SK-N-SH (cell line): ENCODE measurements at regions not wholly inside any gene's neighbourhood (a gene's known extent, or its start where the extent isn't known, plus 50 kb on each side); places are given as distances from the start of the nearest gene placed in this dataset.

Source experiments
- CTCF ChIA-PET: fragments of 300-600, 350-600 bp; formaldehyde crosslinking; extraction: SDS; loops from one replicate; lab custom pipeline; 2021; lab: Yijun Ruan, JAX
- POLR2A ChIA-PET: fragments of 350-600 bp; sonication (Branson Sonifier 250); formaldehyde crosslinking; extraction: SDS; loops from one replicate; lab custom pipeline; 2020; ENCODE audit warnings: antibody characterized with exemption, inconsistent platforms; lab: Yijun Ruan, JAX
- DNase-seq: peaks from one replicate; pipeline ENCODE4 v3.0.0; 2012
- H2AFZ ChIP-seq: fragments of 200-600 bp; sonication (generic); 2 replicates; pipeline ENCODE4 v1.8.1; 2016; ENCODE audit warnings: antibody characterized with exemption, mild to moderate bottlenecking, low read depth
- H3F3A ChIP-seq: fragments of 200-600 bp; sonication (generic); replicated peaks from 2 replicates; pipeline ENCODE3; 2016; ENCODE audit warnings: antibody characterized with exemption, mild to moderate bottlenecking; ENCODE audit not compliant: insufficient read depth
- H3K27ac ChIP-seq, 2 experiments: fragments of 200-500 bp in 1 of 2; fragments of 200-600 bp in 1 of 2; sonication (Bioruptor generic) in 1 of 2; sonication (generic), shearing (Covaris generic) in 1 of 2; 2 replicates each; pipeline versions ENCODE4 v1.5.1 to v1.6.1; 2014 to 2016; ENCODE audit warnings: low read depth in 2 of 2, inconsistent platforms in 1 of 2, low read length in 1 of 2, mild to moderate bottlenecking in 1 of 2, mixed read lengths in 1 of 2
- H3K27me3 ChIP-seq: fragments of 200-600 bp; sonication (generic), shearing (Covaris generic); 2 replicates; pipeline ENCODE4 v1.6.1; 2016; ENCODE audit warnings: mixed run types; ENCODE audit not compliant: insufficient read depth
- H3K36me3 ChIP-seq, 2 experiments: fragments of 200-500 bp in 1 of 2; fragments of 200-600 bp in 1 of 2; sonication (Bioruptor generic) in 1 of 2; sonication (generic) in 1 of 2; replicated peaks in 1 of 2; 2 replicates each; pipeline versions ENCODE3 to v1.5.1; 2014 to 2016; ENCODE audit warnings: low read length in 1 of 2, mild to moderate bottlenecking in 1 of 2; ENCODE audit not compliant: insufficient read depth in 2 of 2, control insufficient read depth in 1 of 2
- H3K4me1 ChIP-seq, 2 experiments: fragments of 200-500 bp in 1 of 2; fragments of 200-600 bp in 1 of 2; sonication (Bioruptor generic) in 1 of 2; sonication (generic), shearing (Covaris generic) in 1 of 2; 2 replicates each; pipeline versions ENCODE4 v1.5.1 to v1.6.1; 2014 to 2016; ENCODE audit warnings: low read depth in 1 of 2, low read length in 1 of 2, mixed run types in 1 of 2; ENCODE audit not compliant: insufficient read depth in 2 of 2, control insufficient read depth in 1 of 2
- H3K4me2 ChIP-seq: fragments of 200-600 bp; sonication (generic), shearing (Covaris generic); 2 replicates; pipeline ENCODE4 v1.6.1; 2017; ENCODE audit warnings: mixed run types
- H3K4me3 ChIP-seq, 2 experiments: fragments of 200-500 bp in 1 of 2; fragments of 200-600 bp in 1 of 2; sonication (Bioruptor generic) in 1 of 2; sonication (generic), shearing (Covaris generic) in 1 of 2; 2 replicates each; pipeline versions ENCODE4 v1.5.1 to v1.8.1; 2014 to 2016; ENCODE audit warnings: low read depth in 2 of 2, inconsistent platforms in 1 of 2, low read length in 1 of 2, mild to moderate bottlenecking in 1 of 2, mixed read lengths in 1 of 2, moderate library complexity in 1 of 2
- H3K79me2 ChIP-seq: fragments of 200-600 bp; sonication (generic); 2 replicates; pipeline ENCODE4 v1.8.1; 2017; ENCODE audit warnings: mild to moderate bottlenecking; ENCODE audit not compliant: insufficient read depth
- H3K9ac ChIP-seq: fragments of 200-600 bp; sonication (generic); 2 replicates; pipeline ENCODE4 v1.6.1; 2017; ENCODE audit warnings: mixed run types
- H3K9me2 ChIP-seq: fragments of 200-600 bp; sonication (generic); 2 replicates; pipeline ENCODE4 v1.6.1; 2017; ENCODE audit warnings: mixed run types
- H3K9me3 ChIP-seq: fragments of 200-600 bp; sonication (generic); 2 replicates; pipeline ENCODE4 v1.6.1; 2017; ENCODE audit warnings: mixed run types, mild to moderate bottlenecking, moderate library complexity
- H4K20me1 ChIP-seq: fragments of 200-600 bp; sonication (generic); 2 replicates; pipeline ENCODE4 v1.6.1; 2017; ENCODE audit warnings: mild to moderate bottlenecking, mixed run types; ENCODE audit not compliant: insufficient read depth
- EP300 ChIP-seq, 2 experiments: IDR thresholded peaks; 2 replicates each; pipeline versions ENCODE4 v1.4.0 to v1.6.1; 2012; ENCODE audit warnings: borderline replicate concordance in 1 of 2, low read depth in 1 of 2, low read length in 1 of 2
- EZH2phosphoT487 ChIP-seq: fragments of 200-600 bp; sonication (generic); IDR thresholded peaks from 2 replicates; pipeline ENCODE4 v1.6.1; 2017; ENCODE audit warnings: low read depth, mixed run types, mild to moderate bottlenecking, antibody characterized with exemption, moderate library complexity, borderline replicate concordance
- GATA2 ChIP-seq: sonication (generic); formaldehyde crosslinking; IDR thresholded peaks from 2 replicates; pipeline ENCODE4 v1.5.0; 2020; ENCODE audit warnings: mild to moderate bottlenecking, missing genetic modification reagents
- JUND ChIP-seq: IDR thresholded peaks from 2 replicates; pipeline ENCODE4 v1.4.0; 2012
- MEF2A ChIP-seq: IDR thresholded peaks from 2 replicates; pipeline ENCODE4 v1.4.0; 2012; ENCODE audit warnings: low read depth, borderline replicate concordance
- MXI1 ChIP-seq: IDR thresholded peaks from 2 replicates; pipeline ENCODE4 v1.6.1; 2012; ENCODE audit warnings: mild to moderate bottlenecking, low read depth, low read length, improper control_type of control experiment
- NRF1 ChIP-seq: IDR thresholded peaks from 2 replicates; pipeline ENCODE4 v1.6.1; 2012; ENCODE audit warnings: low read depth, mild to moderate bottlenecking, low read length
- POLR2AphosphoS5 ChIP-seq: IDR thresholded peaks from 2 replicates; pipeline ENCODE4 v1.6.1; 2012; ENCODE audit warnings: low read depth, low read length
- RAD21 ChIP-seq: IDR thresholded peaks from 2 replicates; pipeline ENCODE4 v1.6.1; 2012; ENCODE audit warnings: mild to moderate bottlenecking, low read length
- RCOR1 ChIP-seq: fragments of 150-350 bp; IDR thresholded peaks from 2 replicates; pipeline ENCODE4 v1.6.1; 2017; ENCODE audit warnings: antibody characterized with exemption, low read length
- SIN3A ChIP-seq: IDR thresholded peaks from 2 replicates; pipeline ENCODE4 v1.6.1; 2012; ENCODE audit warnings: low read depth, mild to moderate bottlenecking, low read length, moderate library complexity, borderline replicate concordance
- TEAD4 ChIP-seq: IDR thresholded peaks from 2 replicates; pipeline ENCODE4 v1.4.0; 2012; ENCODE audit warnings: mild to moderate bottlenecking, borderline replicate concordance; ENCODE audit not compliant: insufficient read depth
- WGBS: methylation state at CpG from one replicate; pipeline ENCODE4 v1.1.6; 2017; ENCODE audit warnings: low lambda C conversion rate; 5-methylcytosine and 5-hydroxymethylcytosine counted together
- TF ChIP-seq, protein P1 (sequence below): fragments of 150-350 bp; IDR thresholded peaks from 2 replicates; pipeline ENCODE4 v1.6.1; 2017; ENCODE audit warnings: antibody characterized with exemption, low read length, low read depth, borderline replicate concordance
- TF ChIP-seq, protein P2 (sequence below): fragments of 150-350 bp; IDR thresholded peaks from 2 replicates; pipeline ENCODE4 v1.6.1; 2016; ENCODE audit warnings: mild to moderate bottlenecking, low read depth, low read length
- TF ChIP-seq, protein P3 (sequence below): IDR thresholded peaks from 2 replicates; pipeline ENCODE4 v1.6.1; 2012; ENCODE audit warnings: mild to moderate bottlenecking, low read depth, low read length, moderate library complexity
- TF ChIP-seq, protein P4 (sequence below): fragments of 200-600 bp; sonication (generic); IDR thresholded peaks from 2 replicates; pipeline ENCODE4 v1.6.1; 2017; ENCODE audit warnings: antibody characterized with exemption, mild to moderate bottlenecking, moderate library complexity
- TF ChIP-seq, protein P5 (sequence below): IDR thresholded peaks from 2 replicates; pipeline ENCODE4; 2012
- TF ChIP-seq, protein P6 (sequence below): IDR thresholded peaks from 2 replicates; pipeline ENCODE4 v1.4.0; 2012; ENCODE audit warnings: low read depth, borderline replicate concordance

DNA sequence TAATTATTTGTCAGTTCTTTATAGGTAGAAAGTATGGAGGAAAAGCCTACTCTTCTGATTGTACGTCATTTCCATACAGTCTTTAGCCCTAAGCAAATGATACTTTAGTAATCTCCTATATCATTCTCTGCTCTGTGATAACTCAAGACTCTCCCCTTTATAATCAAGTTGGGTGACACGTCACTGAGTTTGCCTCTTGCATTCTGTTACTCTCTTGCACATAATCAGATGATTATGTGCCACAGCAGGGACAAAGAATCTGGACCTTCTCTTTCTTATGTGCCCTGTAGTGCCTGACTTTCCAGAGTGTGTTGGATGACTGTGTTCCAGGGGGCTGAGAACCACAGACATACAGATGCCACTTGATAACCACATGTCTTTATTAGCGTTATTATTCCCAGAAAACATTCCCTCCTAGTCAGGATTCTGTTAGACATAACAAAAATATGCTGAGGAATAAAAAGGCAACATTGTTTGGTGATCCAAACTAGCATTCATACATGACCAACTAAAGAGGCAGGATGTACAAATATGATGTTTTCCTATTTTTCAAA is 116.4 kb upstream of the HGF start (continued):
- TF ChIP-seq, protein P1, sequence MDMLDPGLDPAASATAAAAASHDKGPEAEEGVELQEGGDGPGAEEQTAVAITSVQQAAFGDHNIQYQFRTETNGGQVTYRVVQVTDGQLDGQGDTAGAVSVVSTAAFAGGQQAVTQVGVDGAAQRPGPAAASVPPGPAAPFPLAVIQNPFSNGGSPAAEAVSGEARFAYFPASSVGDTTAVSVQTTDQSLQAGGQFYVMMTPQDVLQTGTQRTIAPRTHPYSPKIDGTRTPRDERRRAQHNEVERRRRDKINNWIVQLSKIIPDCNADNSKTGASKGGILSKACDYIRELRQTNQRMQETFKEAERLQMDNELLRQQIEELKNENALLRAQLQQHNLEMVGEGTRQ, result no peak
- peak; percentile 27; the same call in 1 of the 2 replicates for TF ChIP-seq MXI1
- TF ChIP-seq POLR2AphosphoS5, result no peak
- TF ChIP-seq EP300 (IDR thresholded peaks at IDR 0.05; ENCODE audit: borderline replicate concordance in 1 of 2, low read depth in 1 of 2, low read length in 1 of 2), result peak in 1 of 2 experiments; percentile 52; a peak in 1 of 4 replicates

DNA sequence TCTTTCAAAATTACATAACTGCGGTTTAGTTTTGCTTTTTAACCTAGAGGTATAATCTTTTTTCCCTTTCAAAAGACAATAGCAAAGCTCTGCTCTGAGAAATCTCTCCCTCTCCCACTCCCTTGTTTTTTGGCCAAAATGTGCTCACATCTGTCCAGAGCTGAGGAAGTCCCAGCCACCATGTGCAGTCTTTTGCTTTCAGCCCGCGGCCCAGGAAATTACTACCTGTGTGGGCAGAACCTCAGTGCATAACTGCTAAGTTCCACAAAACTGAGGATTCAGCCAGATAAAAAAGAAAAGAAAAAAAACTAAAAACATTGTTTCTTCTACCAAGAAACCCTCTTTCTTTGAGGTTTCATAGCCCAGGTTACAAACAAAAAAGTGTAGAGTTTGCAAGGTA is 115.0 kb upstream of the HGF start:
- H4K20me1 ChIP-seq, result no peaks in the 10 kb centered on the region
- no peak overlapping the region for H3K4me2 ChIP-seq
- POLR2A ChIA-PET, result no interaction called here
- no peak for DNase-seq
- H3K27ac ChIP-seq, result no peak overlapping the region
- TF ChIP-seq RCOR1, result no peak
- TF ChIP-seq SIN3A, result no peak
- TF ChIP-seq, protein P2, sequence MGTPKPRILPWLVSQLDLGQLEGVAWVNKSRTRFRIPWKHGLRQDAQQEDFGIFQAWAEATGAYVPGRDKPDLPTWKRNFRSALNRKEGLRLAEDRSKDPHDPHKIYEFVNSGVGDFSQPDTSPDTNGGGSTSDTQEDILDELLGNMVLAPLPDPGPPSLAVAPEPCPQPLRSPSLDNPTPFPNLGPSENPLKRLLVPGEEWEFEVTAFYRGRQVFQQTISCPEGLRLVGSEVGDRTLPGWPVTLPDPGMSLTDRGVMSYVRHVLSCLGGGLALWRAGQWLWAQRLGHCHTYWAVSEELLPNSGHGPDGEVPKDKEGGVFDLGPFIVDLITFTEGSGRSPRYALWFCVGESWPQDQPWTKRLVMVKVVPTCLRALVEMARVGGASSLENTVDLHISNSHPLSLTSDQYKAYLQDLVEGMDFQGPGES, result no peak
- TF ChIP-seq, protein P3, sequence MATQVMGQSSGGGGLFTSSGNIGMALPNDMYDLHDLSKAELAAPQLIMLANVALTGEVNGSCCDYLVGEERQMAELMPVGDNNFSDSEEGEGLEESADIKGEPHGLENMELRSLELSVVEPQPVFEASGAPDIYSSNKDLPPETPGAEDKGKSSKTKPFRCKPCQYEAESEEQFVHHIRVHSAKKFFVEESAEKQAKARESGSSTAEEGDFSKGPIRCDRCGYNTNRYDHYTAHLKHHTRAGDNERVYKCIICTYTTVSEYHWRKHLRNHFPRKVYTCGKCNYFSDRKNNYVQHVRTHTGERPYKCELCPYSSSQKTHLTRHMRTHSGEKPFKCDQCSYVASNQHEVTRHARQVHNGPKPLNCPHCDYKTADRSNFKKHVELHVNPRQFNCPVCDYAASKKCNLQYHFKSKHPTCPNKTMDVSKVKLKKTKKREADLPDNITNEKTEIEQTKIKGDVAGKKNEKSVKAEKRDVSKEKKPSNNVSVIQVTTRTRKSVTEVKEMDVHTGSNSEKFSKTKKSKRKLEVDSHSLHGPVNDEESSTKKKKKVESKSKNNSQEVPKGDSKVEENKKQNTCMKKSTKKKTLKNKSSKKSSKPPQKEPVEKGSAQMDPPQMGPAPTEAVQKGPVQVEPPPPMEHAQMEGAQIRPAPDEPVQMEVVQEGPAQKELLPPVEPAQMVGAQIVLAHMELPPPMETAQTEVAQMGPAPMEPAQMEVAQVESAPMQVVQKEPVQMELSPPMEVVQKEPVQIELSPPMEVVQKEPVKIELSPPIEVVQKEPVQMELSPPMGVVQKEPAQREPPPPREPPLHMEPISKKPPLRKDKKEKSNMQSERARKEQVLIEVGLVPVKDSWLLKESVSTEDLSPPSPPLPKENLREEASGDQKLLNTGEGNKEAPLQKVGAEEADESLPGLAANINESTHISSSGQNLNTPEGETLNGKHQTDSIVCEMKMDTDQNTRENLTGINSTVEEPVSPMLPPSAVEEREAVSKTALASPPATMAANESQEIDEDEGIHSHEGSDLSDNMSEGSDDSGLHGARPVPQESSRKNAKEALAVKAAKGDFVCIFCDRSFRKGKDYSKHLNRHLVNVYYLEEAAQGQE, result no peak
- TF ChIP-seq MXI1, result no peak
- TF ChIP-seq, protein P4, sequence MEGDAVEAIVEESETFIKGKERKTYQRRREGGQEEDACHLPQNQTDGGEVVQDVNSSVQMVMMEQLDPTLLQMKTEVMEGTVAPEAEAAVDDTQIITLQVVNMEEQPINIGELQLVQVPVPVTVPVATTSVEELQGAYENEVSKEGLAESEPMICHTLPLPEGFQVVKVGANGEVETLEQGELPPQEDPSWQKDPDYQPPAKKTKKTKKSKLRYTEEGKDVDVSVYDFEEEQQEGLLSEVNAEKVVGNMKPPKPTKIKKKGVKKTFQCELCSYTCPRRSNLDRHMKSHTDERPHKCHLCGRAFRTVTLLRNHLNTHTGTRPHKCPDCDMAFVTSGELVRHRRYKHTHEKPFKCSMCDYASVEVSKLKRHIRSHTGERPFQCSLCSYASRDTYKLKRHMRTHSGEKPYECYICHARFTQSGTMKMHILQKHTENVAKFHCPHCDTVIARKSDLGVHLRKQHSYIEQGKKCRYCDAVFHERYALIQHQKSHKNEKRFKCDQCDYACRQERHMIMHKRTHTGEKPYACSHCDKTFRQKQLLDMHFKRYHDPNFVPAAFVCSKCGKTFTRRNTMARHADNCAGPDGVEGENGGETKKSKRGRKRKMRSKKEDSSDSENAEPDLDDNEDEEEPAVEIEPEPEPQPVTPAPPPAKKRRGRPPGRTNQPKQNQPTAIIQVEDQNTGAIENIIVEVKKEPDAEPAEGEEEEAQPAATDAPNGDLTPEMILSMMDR, result no peak
- no peak for TF ChIP-seq JUND
- no peak for TF ChIP-seq TEAD4
- no peak for TF ChIP-seq RAD21
- TF ChIP-seq NRF1, result no peak
- no peak for TF ChIP-seq EZH2phosphoT487
- TF ChIP-seq GATA2 (CRISPR knock-in tag), result no peak
- TF ChIP-seq, protein P5, sequence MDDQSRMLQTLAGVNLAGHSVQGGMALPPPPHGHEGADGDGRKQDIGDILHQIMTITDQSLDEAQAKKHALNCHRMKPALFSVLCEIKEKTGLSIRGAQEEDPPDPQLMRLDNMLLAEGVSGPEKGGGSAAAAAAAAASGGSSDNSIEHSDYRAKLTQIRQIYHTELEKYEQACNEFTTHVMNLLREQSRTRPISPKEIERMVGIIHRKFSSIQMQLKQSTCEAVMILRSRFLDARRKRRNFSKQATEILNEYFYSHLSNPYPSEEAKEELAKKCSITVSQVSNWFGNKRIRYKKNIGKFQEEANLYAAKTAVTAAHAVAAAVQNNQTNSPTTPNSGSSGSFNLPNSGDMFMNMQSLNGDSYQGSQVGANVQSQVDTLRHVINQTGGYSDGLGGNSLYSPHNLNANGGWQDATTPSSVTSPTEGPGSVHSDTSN, result no peak
- no peak for TF ChIP-seq MEF2A
- TF ChIP-seq, protein P6, sequence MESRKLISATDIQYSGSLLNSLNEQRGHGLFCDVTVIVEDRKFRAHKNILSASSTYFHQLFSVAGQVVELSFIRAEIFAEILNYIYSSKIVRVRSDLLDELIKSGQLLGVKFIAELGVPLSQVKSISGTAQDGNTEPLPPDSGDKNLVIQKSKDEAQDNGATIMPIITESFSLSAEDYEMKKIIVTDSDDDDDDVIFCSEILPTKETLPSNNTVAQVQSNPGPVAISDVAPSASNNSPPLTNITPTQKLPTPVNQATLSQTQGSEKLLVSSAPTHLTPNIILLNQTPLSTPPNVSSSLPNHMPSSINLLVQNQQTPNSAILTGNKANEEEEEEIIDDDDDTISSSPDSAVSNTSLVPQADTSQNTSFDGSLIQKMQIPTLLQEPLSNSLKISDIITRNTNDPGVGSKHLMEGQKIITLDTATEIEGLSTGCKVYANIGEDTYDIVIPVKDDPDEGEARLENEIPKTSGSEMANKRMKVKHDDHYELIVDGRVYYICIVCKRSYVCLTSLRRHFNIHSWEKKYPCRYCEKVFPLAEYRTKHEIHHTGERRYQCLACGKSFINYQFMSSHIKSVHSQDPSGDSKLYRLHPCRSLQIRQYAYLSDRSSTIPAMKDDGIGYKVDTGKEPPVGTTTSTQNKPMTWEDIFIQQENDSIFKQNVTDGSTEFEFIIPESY, result no peak
- TF ChIP-seq, all 33 proteins: peak for 0
- H3K9me2 ChIP-seq, result no peaks in the 10 kb centered on the region
- no peak overlapping the region for H3K4me3 ChIP-seq
- no peak overlapping the region for H2AFZ ChIP-seq
- H3K9ac ChIP-seq, result no peak overlapping the region
- CTCF ChIA-PET, result no interaction called here
- no peaks in the 10 kb centered on the region for H3K79me2 ChIP-seq
- H3K9me3 ChIP-seq, result no peaks in the 10 kb centered on the region
- H3F3A ChIP-seq, result no peaks in the 10 kb centered on the region
- 97% methylated on average over 3 of the region's 3 CpGs for WGBS
- H3K4me1 ChIP-seq, result peaks cover 7 to 12% of the 10 kb centered on the region in 2 experiments; a peak in 3 of 4 replicates
- H3K36me3 ChIP-seq, result no peaks in the 10 kb centered on the region
- no peaks in the 10 kb centered on the region for H3K27me3 ChIP-seq
